Ascending aorta (tissue), 2 donors: ENCODE measurements at regions not wholly inside any gene's neighbourhood (a gene's known extent, or its start where the extent isn't known, plus 50 kb on each side); places are given as distances from the start of the nearest gene placed in this dataset.

Experiments
- DNase-seq, 2 donors: peaks; one replicate each; pipeline ENCODE4 v3.0.0-alpha.2; 2019; ENCODE audit warnings: low spot score in 2 of 2
- H3K27ac ChIP-seq, 2 donors: fragments of 200-600 bp; sonication (generic); one replicate each; pipeline ENCODE4 v1.5.1; 2016 to 2017; ENCODE audit warnings: mild to moderate bottlenecking in 1 of 2
- H3K27me3 ChIP-seq: fragments of 200-600 bp; sonication (generic); one replicate; pipeline ENCODE4 v1.5.1; 2017
- H3K36me3 ChIP-seq, 2 donors: fragments of 200-600 bp; sonication (generic); one replicate each; pipeline ENCODE4 v1.5.1; 2016
- H3K4me1 ChIP-seq, 2 donors: fragments of 200-600 bp; sonication (generic); one replicate each; pipeline ENCODE4 v1.5.1; 2016 to 2017; ENCODE audit warnings: mild to moderate bottlenecking in 1 of 2
- H3K4me3 ChIP-seq, 2 donors: fragments of 200-600 bp; sonication (generic); one replicate each; pipeline ENCODE4 v1.5.1; 2016 to 2017; ENCODE audit warnings: mild to moderate bottlenecking in 1 of 2
- H3K9me3 ChIP-seq, 2 donors: fragments of 200-600 bp; sonication (generic); one replicate each; pipeline ENCODE4 v1.5.1; 2016
- CTCF ChIP-seq, 3 experiments: fragments of 200-600 bp in 2 of 3; fragments of 450-650 bp in 1 of 3; sonication (generic) in 2 of 3; IDR thresholded peaks; one replicate each; pipeline ENCODE4 v1.5.1; 2016 to 2019; ENCODE audit warnings: antibody characterized with exemption in 3 of 3, mild to moderate bottlenecking in 1 of 3, moderate library complexity in 1 of 3
- intact Hi-C: fragments of 100-400 bp; cut with DNase I; formaldehyde crosslinking; loops from one replicate; pipeline ENCODE4 v1.15.1; 2023

GRCh38 chr13:78978381-78978998 lies 319.5 kb upstream of the OBI1 start:
- DNase-seq: no peak

GRCh38 chr13:78977311-78977710 lies 318.4 kb upstream of the OBI1 start:
- Histone ChIP-seq H3K36me3 (no peaks in the 10 kb centered on the region), H3K4me1 (no peaks in the 10 kb centered on the region), H3K4me3 (no peak overlapping the region), H3K9me3 (no peaks in the 10 kb centered on the region), H3K27ac (no peak overlapping the region), H3K27me3 (no peaks in the 10 kb centered on the region)
- DNase-seq: no peak
- TF ChIP-seq CTCF (IDR thresholded peaks at IDR 0.05): no peak
- intact Hi-C loops: loop anchor here (5.0 kb wide), 1 partner anchor 840 kb away; no protein-coding TSS in a partner anchor

More at GRCh38 chr13:78978381-78978998, 319.5 kb upstream of the OBI1 start:
- Histone ChIP-seq H3K36me3 (no peaks in the 10 kb centered on the region), H3K9me3 (no peaks in the 10 kb centered on the region), H3K27me3 (no peaks in the 10 kb centered on the region), H3K4me1 (no peaks in the 10 kb centered on the region), H3K27ac (no peak overlapping the region), H3K4me3 (no peak overlapping the region)
- intact Hi-C loops: loop anchor here (5.0 kb wide), 1 partner anchor 841 kb away; no protein-coding TSS in a partner anchor
- peak; percentile 15 to 44 (median 42) for TF ChIP-seq CTCF (IDR thresholded peaks at IDR 0.05)

- intact Hi-C loops: loop anchor here (5.0 kb wide), 1 partner anchor 839 kb away; no protein-coding TSS in a partner anchor
These were observed 317.7 kb upstream of the OBI1 start for GRCh38 chr13:78976696-78977095.

GRCh38 chr13:78972561-78972960 lies 313.6 kb upstream of the OBI1 start:
- intact Hi-C loops: no loop called here
- H3K27me3 ChIP-seq: no peaks in the 10 kb centered on the region
- no peaks in the 10 kb centered on the region for H3K9me3 ChIP-seq
- H3K4me3 ChIP-seq: no peak overlapping the region
- no peaks in the 10 kb centered on the region for H3K36me3 ChIP-seq
- DNase-seq: no peak
- no peaks in the 10 kb centered on the region for H3K4me1 ChIP-seq
- TF ChIP-seq CTCF (IDR thresholded peaks at IDR 0.05): no peak
- H3K27ac ChIP-seq: no peak overlapping the region

More at GRCh38 chr13:78976696-78977095, 317.7 kb upstream of the OBI1 start:
- Histone ChIP-seq H3K27ac (no peak overlapping the region), H3K4me1 (no peaks in the 10 kb centered on the region), H3K4me3 (no peak overlapping the region), H3K9me3 (no peaks in the 10 kb centered on the region), H3K27me3 (no peaks in the 10 kb centered on the region), H3K36me3 (no peaks in the 10 kb centered on the region)
- no peak for DNase-seq
- TF ChIP-seq CTCF (IDR thresholded peaks at IDR 0.05): no peak

- Histone ChIP-seq H3K4me3 (no peak overlapping the region), H3K36me3 (no peaks in the 10 kb centered on the region), H3K9me3 (no peaks in the 10 kb centered on the region), H3K4me1 (no peaks in the 10 kb centered on the region), H3K27ac (no peak overlapping the region), H3K27me3 (no peaks in the 10 kb centered on the region)
- DNase-seq: no peak
- intact Hi-C loops: no loop called here
- TF ChIP-seq CTCF (IDR thresholded peaks at IDR 0.05): no peak
These were observed 312.5 kb upstream of the OBI1 start for GRCh38 chr13:78971355-78972025.
